ENCODE measurements at regions not wholly inside any gene's neighbourhood (a gene's known extent, or its start where the extent isn't known, plus 50 kb on each side); places are given as distances from the start of the nearest gene placed in this dataset.

- DNase-seq (ENCODE audit: low read depth in 1 of 2, low spot score in 1 of 2) = no peak
Observed at GRCh38 chr3:188026191-188026968, 127.6 kb upstream of the LPP start.

GRCh38 chr3:188031121-188031520, 122.8 kb upstream of the LPP start:
- no peak for DNase-seq (ENCODE audit: low read depth in 1 of 2, low spot score in 1 of 2)

- DNase-seq (ENCODE audit: low read depth in 1 of 2, low spot score in 1 of 2) = no peak
Observed at GRCh38 chr3:188034989-188035388, 119.0 kb upstream of the LPP start.

- no peak for DNase-seq (ENCODE audit: low read depth in 1 of 2, low spot score in 1 of 2)
Observed at GRCh38 chr3:188036375-188037194, 117.4 kb upstream of the LPP start.

GRCh38 chr3:188037195-188037718, 116.7 kb upstream of the LPP start:
- no peak for DNase-seq (ENCODE audit: low read depth in 1 of 2, low spot score in 1 of 2)

- DNase-seq (ENCODE audit: low read depth in 1 of 2, low spot score in 1 of 2) = no peak
Observed at GRCh38 chr3:188037965-188038581, 115.9 kb upstream of the LPP start.

- DNase-seq (ENCODE audit: low read depth in 1 of 2, low spot score in 1 of 2) = no peak
Observed at GRCh38 chr3:188041193-188041592, 112.8 kb upstream of the LPP start.

GRCh38 chr3:188041895-188042294, 112.1 kb upstream of the LPP start:
- DNase-seq (ENCODE audit: low read depth in 1 of 2, low spot score in 1 of 2) = no peak

- no peak for DNase-seq (ENCODE audit: low read depth in 1 of 2, low spot score in 1 of 2)
Observed at GRCh38 chr3:188042466-188042865, 111.5 kb upstream of the LPP start.

- no peak for DNase-seq (ENCODE audit: low read depth in 1 of 2, low spot score in 1 of 2)
Observed at GRCh38 chr3:188043891-188044290, 110.1 kb upstream of the LPP start.

GRCh38 chr3:188046561-188047211, 107.3 kb upstream of the LPP start:
- no peak for DNase-seq (ENCODE audit: low read depth in 1 of 2, low spot score in 1 of 2)

- no peak for DNase-seq (ENCODE audit: low read depth in 1 of 2, low spot score in 1 of 2)
Observed at GRCh38 chr3:188047536-188047935, 106.4 kb upstream of the LPP start.

- no peak for DNase-seq (ENCODE audit: low read depth in 1 of 2, low spot score in 1 of 2)
Observed at GRCh38 chr3:188049606-188050530, 104.1 kb upstream of the LPP start.

- DNase-seq (ENCODE audit: low read depth in 1 of 2, low spot score in 1 of 2) = no peak
Observed at GRCh38 chr3:188051801-188052168, 102.2 kb upstream of the LPP start.

- no peak for DNase-seq (ENCODE audit: low read depth in 1 of 2, low spot score in 1 of 2)
Observed at GRCh38 chr3:188052169-188053035, 101.6 kb upstream of the LPP start.

- DNase-seq (ENCODE audit: low read depth in 1 of 2, low spot score in 1 of 2) = no peak
Observed at GRCh38 chr3:188053036-188053340, 101.0 kb upstream of the LPP start.

GRCh38 chr3:188053710-188054380, 100.1 kb upstream of the LPP start:
- no peak for DNase-seq (ENCODE audit: low read depth in 1 of 2, low spot score in 1 of 2)

- DNase-seq (ENCODE audit: low read depth in 1 of 2, low spot score in 1 of 2) = no peak
Observed at GRCh38 chr3:188054541-188054940, 99.4 kb upstream of the LPP start.

GRCh38 chr3:188055388-188055787, 98.6 kb upstream of the LPP start:
- no peak for DNase-seq (ENCODE audit: low read depth in 1 of 2, low spot score in 1 of 2)

Data from activated CD4-positive, alpha-beta T cell treated with anti-CD3 and anti-CD28 coated beads, Interleukin-2, amount 50 U/mL, for 24 hours (primary cell).